Uterus (tissue), 3 donors: ENCODE measurements at regions not wholly inside any gene's neighbourhood (a gene's known extent, or its start where the extent isn't known, plus 50 kb on each side); places are given as distances from the start of the nearest gene placed in this dataset.

Experiments
- DNase-seq, 2 donors: peaks; one replicate each; pipeline ENCODE4 v3.0.0-alpha.2; 2019 to 2020
- H3K27ac ChIP-seq, 2 donors: fragments of 200-600 bp; sonication (generic); 1 replicate in 1 of 2; 2 replicates in 1 of 2; pipeline ENCODE4 v1.5.1; 2016 to 2018
- H3K27me3 ChIP-seq, 2 donors: fragments of 200-600 bp; sonication (generic); one replicate each; pipeline ENCODE4 v1.5.1; 2018 to 2019; ENCODE audit warnings: control low read depth in 1 of 2
- H3K36me3 ChIP-seq, 2 donors: fragments of 200-600 bp; sonication (generic); one replicate each; pipeline ENCODE4 v1.5.1; 2019; ENCODE audit warnings: control low read depth in 1 of 2
- H3K4me1 ChIP-seq, 2 donors: fragments of 200-600 bp; sonication (generic); one replicate each; pipeline ENCODE4 v1.5.1; 2018 to 2019; ENCODE audit warnings: control low read depth in 1 of 2
- H3K4me3 ChIP-seq, 2 donors: fragments of 200-600 bp; sonication (generic); 1 replicate in 1 of 2; 2 replicates in 1 of 2; pipeline ENCODE4 v1.5.1; 2018 to 2019; ENCODE audit warnings: mild to moderate bottlenecking in 1 of 2
- H3K9me3 ChIP-seq, 2 donors: fragments of 200-600 bp; sonication (generic); one replicate each; pipeline ENCODE4 v1.5.1; 2019; ENCODE audit warnings: control low read depth in 1 of 2
- POLR2A ChIP-seq, 2 donors: fragments of 450-650 bp; IDR thresholded peaks; one replicate each; pipeline ENCODE4 v1.6.1; 2016; ENCODE audit warnings: antibody characterized with exemption in 2 of 2, mild to moderate bottlenecking in 1 of 2, moderate library complexity in 1 of 2
- intact Hi-C: fragments of 100-400 bp; cut with DNase I; formaldehyde crosslinking; loops from one replicate; pipeline ENCODE4 v1.15.1; 2023; ENCODE audit warnings: low total_unique reads
- TF ChIP-seq, protein P1 (sequence below), 4 experiments: fragments of 200-600 bp in 2 of 4; fragments of 450-650 bp in 2 of 4; sonication (generic) in 2 of 4; IDR thresholded peaks; one replicate each; pipeline ENCODE4 v1.5.1; 2016 to 2019; ENCODE audit warnings: antibody characterized with exemption in 4 of 4, mild to moderate bottlenecking in 2 of 4, moderate library complexity in 1 of 4
- donor health status: DM: yes; HTN: yes; CAD: no.

DNA sequence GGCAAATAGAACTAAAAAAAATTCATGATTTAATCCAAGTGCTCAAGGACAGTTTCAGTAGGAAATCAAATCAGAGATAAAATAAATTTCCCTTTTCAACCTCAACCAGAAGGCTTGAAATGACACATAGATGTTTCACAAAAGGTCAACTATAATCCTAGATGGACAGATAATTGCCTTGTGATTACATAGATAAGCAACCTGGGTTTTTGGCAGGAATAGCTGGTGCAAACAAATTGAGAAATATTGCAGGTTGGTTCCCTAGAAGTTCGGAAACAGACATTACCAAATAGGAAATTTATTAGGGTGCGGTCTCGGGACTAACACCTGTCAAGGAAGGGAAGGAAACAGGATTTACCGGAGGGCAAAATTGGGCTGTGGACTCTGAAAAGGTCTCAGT lies 497.5 kb downstream of the COG6 start:
- Histone ChIP-seq H3K4me1 (peaks cover 0 to 10% of the 10 kb centered on the region in 2 donors), H3K4me3 (no peak overlapping the region), H3K36me3 (no peaks in the 10 kb centered on the region), H3K9me3 (no peaks in the 10 kb centered on the region), H3K27ac (no peak overlapping the region), H3K27me3 (no peaks in the 10 kb centered on the region)
- no peak for TF ChIP-seq POLR2A (IDR thresholded peaks at IDR 0.05)
- TF ChIP-seq, protein P1, sequence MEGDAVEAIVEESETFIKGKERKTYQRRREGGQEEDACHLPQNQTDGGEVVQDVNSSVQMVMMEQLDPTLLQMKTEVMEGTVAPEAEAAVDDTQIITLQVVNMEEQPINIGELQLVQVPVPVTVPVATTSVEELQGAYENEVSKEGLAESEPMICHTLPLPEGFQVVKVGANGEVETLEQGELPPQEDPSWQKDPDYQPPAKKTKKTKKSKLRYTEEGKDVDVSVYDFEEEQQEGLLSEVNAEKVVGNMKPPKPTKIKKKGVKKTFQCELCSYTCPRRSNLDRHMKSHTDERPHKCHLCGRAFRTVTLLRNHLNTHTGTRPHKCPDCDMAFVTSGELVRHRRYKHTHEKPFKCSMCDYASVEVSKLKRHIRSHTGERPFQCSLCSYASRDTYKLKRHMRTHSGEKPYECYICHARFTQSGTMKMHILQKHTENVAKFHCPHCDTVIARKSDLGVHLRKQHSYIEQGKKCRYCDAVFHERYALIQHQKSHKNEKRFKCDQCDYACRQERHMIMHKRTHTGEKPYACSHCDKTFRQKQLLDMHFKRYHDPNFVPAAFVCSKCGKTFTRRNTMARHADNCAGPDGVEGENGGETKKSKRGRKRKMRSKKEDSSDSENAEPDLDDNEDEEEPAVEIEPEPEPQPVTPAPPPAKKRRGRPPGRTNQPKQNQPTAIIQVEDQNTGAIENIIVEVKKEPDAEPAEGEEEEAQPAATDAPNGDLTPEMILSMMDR (IDR thresholded peaks at IDR 0.05): no peak
- intact Hi-C loops: no loop called here
- no peak for DNase-seq

GRCh38 chr13:40153516-40153915 lies 498.1 kb downstream of the COG6 start:
- no peaks in the 10 kb centered on the region for H3K9me3 ChIP-seq
- TF ChIP-seq POLR2A (IDR thresholded peaks at IDR 0.05): no peak
- TF ChIP-seq, protein P1 (IDR thresholded peaks at IDR 0.05): no peak
- no peak overlapping the region for H3K4me3 ChIP-seq
- no peak overlapping the region for H3K27ac ChIP-seq
- H3K27me3 ChIP-seq: no peaks in the 10 kb centered on the region
- no peaks in the 10 kb centered on the region for H3K36me3 ChIP-seq
- peaks cover 0 to 10% of the 10 kb centered on the region in 2 donors for H3K4me1 ChIP-seq
- intact Hi-C loops: no loop called here
- no peak for DNase-seq

GRCh38 chr13:40155201-40155600 lies 499.7 kb downstream of the COG6 start:
- DNase-seq: no peak
- no peaks in the 10 kb centered on the region for H3K36me3 ChIP-seq
- H3K9me3 ChIP-seq: no peaks in the 10 kb centered on the region
- peaks cover 0 to 4% of the 10 kb centered on the region in 2 donors for H3K4me1 ChIP-seq
- H3K27me3 ChIP-seq: no peaks in the 10 kb centered on the region
- no peak overlapping the region for H3K4me3 ChIP-seq
- no peak for TF ChIP-seq POLR2A (IDR thresholded peaks at IDR 0.05)
- TF ChIP-seq, protein P1 (IDR thresholded peaks at IDR 0.05): no peak
- intact Hi-C loops: no loop called here
- H3K27ac ChIP-seq: no peak overlapping the region

DNA sequence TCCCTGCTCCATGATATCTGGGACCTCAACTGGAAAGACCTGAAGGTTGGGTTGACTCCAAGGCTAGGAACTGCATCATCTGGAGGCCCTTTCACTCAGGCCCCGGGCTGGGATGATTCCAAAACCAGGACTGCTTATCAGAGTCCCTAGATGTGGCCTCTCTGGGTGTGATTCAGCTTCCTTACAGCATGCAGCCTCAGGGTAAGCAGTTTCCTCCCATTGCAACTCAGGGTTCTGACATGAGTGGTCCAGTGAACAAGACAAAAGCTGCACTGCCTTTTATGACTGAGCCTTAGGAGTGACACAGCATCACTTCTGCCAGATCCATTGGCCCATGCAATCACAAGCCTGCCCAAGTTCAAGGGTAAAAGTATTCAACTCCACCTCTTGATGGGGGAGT lies 502.8 kb downstream of the COG6 start:
- intact Hi-C loops: no loop called here
- H3K4me3 ChIP-seq: no peak overlapping the region
- H3K27me3 ChIP-seq: no peaks in the 10 kb centered on the region
- no peak overlapping the region for H3K27ac ChIP-seq
- H3K36me3 ChIP-seq: no peaks in the 10 kb centered on the region
- H3K9me3 ChIP-seq: no peaks in the 10 kb centered on the region
- no peak for TF ChIP-seq POLR2A (IDR thresholded peaks at IDR 0.05)
- TF ChIP-seq, protein P1 (IDR thresholded peaks at IDR 0.05): no peak
- H3K4me1 ChIP-seq: no peaks in the 10 kb centered on the region
- DNase-seq: no peak

DNA sequence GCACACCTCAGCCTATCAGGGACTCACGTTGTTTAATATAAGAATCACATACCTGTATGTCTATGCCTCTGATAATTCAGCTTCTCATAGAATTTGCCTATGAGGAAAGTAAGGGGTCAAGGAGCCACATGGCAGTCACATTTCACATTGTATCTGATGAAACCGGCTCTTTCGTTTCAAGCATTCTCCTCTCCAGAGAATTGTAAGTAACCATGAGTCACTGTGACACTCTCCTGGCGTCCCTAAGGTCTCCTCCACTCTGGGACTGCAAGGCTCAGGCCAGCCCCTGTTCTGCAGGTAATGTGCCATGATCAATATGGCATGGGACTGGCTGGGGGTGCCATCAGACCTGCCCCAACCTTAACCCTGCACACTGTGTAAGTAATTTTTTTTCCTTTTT lies 503.3 kb downstream of the COG6 start:
- Histone ChIP-seq H3K4me1 (no peaks in the 10 kb centered on the region), H3K4me3 (no peak overlapping the region), H3K27ac (no peak overlapping the region), H3K36me3 (no peaks in the 10 kb centered on the region), H3K27me3 (no peaks in the 10 kb centered on the region), H3K9me3 (no peaks in the 10 kb centered on the region)
- TF ChIP-seq, protein P1 (IDR thresholded peaks at IDR 0.05): no peak
- no peak for TF ChIP-seq POLR2A (IDR thresholded peaks at IDR 0.05)
- intact Hi-C loops: no loop called here
- no peak for DNase-seq
